HL-60 (cell line): ENCODE measurements at regions not wholly inside any gene's neighbourhood (a gene's known extent, or its start where the extent isn't known, plus 50 kb on each side); places are given as distances from the start of the nearest gene placed in this dataset.

Experiments
- POLR2AphosphoS5 ChIP-seq: IDR thresholded peaks from 2 replicates; pipeline ENCODE4 v1.6.1; 2012; ENCODE audit warnings: low read depth
- TF ChIP-seq, protein P1 (sequence below): IDR thresholded peaks from one replicate; pipeline ENCODE4 v1.5.1; 2011; ENCODE audit warnings: low read length, control low read depth, inconsistent platforms; ENCODE audit not compliant: insufficient read depth

- TF ChIP-seq, protein P1, sequence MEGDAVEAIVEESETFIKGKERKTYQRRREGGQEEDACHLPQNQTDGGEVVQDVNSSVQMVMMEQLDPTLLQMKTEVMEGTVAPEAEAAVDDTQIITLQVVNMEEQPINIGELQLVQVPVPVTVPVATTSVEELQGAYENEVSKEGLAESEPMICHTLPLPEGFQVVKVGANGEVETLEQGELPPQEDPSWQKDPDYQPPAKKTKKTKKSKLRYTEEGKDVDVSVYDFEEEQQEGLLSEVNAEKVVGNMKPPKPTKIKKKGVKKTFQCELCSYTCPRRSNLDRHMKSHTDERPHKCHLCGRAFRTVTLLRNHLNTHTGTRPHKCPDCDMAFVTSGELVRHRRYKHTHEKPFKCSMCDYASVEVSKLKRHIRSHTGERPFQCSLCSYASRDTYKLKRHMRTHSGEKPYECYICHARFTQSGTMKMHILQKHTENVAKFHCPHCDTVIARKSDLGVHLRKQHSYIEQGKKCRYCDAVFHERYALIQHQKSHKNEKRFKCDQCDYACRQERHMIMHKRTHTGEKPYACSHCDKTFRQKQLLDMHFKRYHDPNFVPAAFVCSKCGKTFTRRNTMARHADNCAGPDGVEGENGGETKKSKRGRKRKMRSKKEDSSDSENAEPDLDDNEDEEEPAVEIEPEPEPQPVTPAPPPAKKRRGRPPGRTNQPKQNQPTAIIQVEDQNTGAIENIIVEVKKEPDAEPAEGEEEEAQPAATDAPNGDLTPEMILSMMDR = no peak
- TF ChIP-seq POLR2AphosphoS5 = no peak
Measured at GRCh38 chr2:156736950-156737349, 300.8 kb downstream of the GPD2 start.
